ENCODE measurements at regions not wholly inside any gene's neighbourhood (a gene's known extent, or its start where the extent isn't known, plus 50 kb on each side); places are given as distances from the start of the nearest gene placed in this dataset.

GRCh38 chr13:61109741-61110140 lies 305.9 kb downstream of the PCDH20 start:
- TF ChIP-seq, protein P1, sequence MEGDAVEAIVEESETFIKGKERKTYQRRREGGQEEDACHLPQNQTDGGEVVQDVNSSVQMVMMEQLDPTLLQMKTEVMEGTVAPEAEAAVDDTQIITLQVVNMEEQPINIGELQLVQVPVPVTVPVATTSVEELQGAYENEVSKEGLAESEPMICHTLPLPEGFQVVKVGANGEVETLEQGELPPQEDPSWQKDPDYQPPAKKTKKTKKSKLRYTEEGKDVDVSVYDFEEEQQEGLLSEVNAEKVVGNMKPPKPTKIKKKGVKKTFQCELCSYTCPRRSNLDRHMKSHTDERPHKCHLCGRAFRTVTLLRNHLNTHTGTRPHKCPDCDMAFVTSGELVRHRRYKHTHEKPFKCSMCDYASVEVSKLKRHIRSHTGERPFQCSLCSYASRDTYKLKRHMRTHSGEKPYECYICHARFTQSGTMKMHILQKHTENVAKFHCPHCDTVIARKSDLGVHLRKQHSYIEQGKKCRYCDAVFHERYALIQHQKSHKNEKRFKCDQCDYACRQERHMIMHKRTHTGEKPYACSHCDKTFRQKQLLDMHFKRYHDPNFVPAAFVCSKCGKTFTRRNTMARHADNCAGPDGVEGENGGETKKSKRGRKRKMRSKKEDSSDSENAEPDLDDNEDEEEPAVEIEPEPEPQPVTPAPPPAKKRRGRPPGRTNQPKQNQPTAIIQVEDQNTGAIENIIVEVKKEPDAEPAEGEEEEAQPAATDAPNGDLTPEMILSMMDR (IDR thresholded peaks at IDR 0.05) = no peak
- no peak for TF ChIP-seq POLR2A (IDR thresholded peaks at IDR 0.05)

Data from breast epithelium (tissue), 3 donors.